ENCODE measurements at regions not wholly inside any gene's neighbourhood (a gene's known extent, or its start where the extent isn't known, plus 50 kb on each side); places are given as distances from the start of the nearest gene placed in this dataset.

DNA sequence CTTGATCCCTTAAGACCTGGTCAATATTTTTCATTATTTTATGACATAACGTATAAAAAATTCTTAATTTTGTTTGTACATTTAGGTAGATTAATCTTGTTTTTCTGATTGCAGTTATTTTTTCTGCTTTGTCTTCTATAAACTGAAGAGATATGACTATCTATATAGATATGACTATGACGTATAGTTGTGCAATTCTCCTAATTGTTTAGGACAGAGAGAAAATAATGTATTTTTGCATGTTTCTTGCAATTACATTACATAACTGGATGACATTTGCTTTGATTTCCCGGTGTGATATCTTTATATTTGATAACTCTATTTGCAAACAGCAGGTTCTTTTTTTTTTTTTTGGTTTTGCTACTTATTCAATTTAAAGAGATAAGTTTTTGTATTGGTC, 310.2 kb upstream of the REG3G start:
- ATAC-seq: no peak
- no peak overlapping the region for H3K27ac ChIP-seq
- H3K36me3 ChIP-seq: no peaks in the 10 kb centered on the region
- TF ChIP-seq CTCF (IDR thresholded peaks at IDR 0.05): no peak
- H3K9me3 ChIP-seq: peaks cover 0 to 4% (median 0%) of the 10 kb centered on the region in 11 donors
- WGBS, 2 donors: 68 to 77% methylated on average over 3 of the region's 3 CpGs
- no peaks in the 10 kb centered on the region for H3K27me3 ChIP-seq
- intact Hi-C loops (cut with DNase I): no loop called here
- H3K4me1 ChIP-seq: no peaks in the 10 kb centered on the region
- DNase-seq: no peak
- H3K4me3 ChIP-seq: no peak overlapping the region

DNA sequence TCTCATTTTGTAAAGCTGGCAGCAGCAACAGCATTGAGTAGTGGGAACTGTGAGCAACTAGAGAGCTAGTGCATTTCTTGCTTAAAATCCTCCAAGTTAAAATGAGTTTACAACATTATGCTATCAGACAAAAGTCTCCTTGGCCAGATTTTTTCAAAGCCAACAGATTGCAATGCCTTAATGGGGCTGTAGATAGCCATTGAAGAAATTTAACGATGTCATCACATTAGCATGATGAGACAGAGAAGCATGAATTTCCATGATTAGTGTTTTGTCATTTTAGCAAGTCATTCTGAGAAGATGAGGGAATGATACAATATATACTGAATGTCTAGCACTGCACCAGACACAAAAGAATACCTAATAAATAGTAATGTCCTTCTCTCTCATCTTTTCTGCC, 307.5 kb upstream of the REG3G start:
- DNase-seq (no peak), ATAC-seq (no peak)
- H3K27ac ChIP-seq: no peak overlapping the region
- H3K4me3 ChIP-seq: no peak overlapping the region
- intact Hi-C loops (cut with DNase I): no loop called here
- H3K4me1 ChIP-seq: no peaks in the 10 kb centered on the region
- H3K36me3 ChIP-seq: no peaks in the 10 kb centered on the region
- 56 to 79% methylated on average over 1 of the region's 1 CpG for WGBS, 2 donors
- peaks cover 0 to 6% (median 0%) of the 10 kb centered on the region in 11 donors for H3K9me3 ChIP-seq
- TF ChIP-seq CTCF (IDR thresholded peaks at IDR 0.05): no peak
- H3K27me3 ChIP-seq: no peaks in the 10 kb centered on the region

- WGBS, 2 donors: 45 to 68% methylated on average over 1 of the region's 1 CpG
- peaks cover 0 to 6% (median 0%) of the 10 kb centered on the region in 11 donors for H3K9me3 ChIP-seq
- DNase-seq: no peak
- no peak overlapping the region for H3K27ac ChIP-seq
- no peak for TF ChIP-seq CTCF (IDR thresholded peaks at IDR 0.05)
- no peak for ATAC-seq
- intact Hi-C loops (cut with DNase I): no loop called here
- no peaks in the 10 kb centered on the region for H3K27me3 ChIP-seq
- no peaks in the 10 kb centered on the region for H3K4me1 ChIP-seq
- no peak overlapping the region for H3K4me3 ChIP-seq
- H3K36me3 ChIP-seq: no peaks in the 10 kb centered on the region
Measured at GRCh38 chr2:78718473-78718872, 307.0 kb upstream of the REG3G start.

- WGBS, 2 donors: 80 to 83% methylated on average over 7 of the region's 7 CpGs
- H3K4me1 ChIP-seq: no peaks in the 10 kb centered on the region
- intact Hi-C loops (cut with DNase I): no loop called here
- no peak overlapping the region for H3K4me3 ChIP-seq
- peaks cover 0 to 6% (median 0%) of the 10 kb centered on the region in 11 donors for H3K9me3 ChIP-seq
- no peaks in the 10 kb centered on the region for H3K36me3 ChIP-seq
- no peak for TF ChIP-seq CTCF (IDR thresholded peaks at IDR 0.05)
- H3K27me3 ChIP-seq: no peaks in the 10 kb centered on the region
- no peak for ATAC-seq
- no peak for DNase-seq
- H3K27ac ChIP-seq: no peak overlapping the region
Measured at GRCh38 chr2:78721355-78722033, 304.0 kb upstream of the REG3G start.
